ENCODE measurements at regions not wholly inside any gene's neighbourhood (a gene's known extent, or its start where the extent isn't known, plus 50 kb on each side); places are given as distances from the start of the nearest gene placed in this dataset.

DNA sequence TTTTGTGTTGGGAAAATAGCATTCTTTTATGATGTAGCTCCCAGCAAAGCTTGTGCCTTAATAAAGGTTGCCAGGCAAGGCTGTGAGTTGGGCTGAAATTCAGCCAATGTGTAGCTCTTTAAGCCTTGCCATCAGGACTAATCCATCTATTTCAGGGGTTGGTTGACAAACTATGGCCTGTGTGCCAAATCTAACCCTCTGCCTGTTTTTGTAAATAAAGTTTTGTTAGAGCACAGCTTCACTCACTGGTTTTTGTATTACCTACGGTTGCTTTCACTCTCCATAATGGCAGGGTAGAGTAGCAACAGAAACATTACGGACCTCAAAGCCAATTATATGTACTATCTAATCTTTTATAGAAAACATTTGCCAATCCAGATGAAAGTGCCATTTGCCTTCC lies 638.1 kb upstream of the POT1 start:
- TF ChIP-seq, protein P1, sequence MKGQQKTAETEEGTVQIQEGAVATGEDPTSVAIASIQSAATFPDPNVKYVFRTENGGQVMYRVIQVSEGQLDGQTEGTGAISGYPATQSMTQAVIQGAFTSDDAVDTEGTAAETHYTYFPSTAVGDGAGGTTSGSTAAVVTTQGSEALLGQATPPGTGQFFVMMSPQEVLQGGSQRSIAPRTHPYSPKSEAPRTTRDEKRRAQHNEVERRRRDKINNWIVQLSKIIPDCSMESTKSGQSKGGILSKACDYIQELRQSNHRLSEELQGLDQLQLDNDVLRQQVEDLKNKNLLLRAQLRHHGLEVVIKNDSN (IDR thresholded peaks at IDR 0.05), result no peak
- TF ChIP-seq, protein P2, sequence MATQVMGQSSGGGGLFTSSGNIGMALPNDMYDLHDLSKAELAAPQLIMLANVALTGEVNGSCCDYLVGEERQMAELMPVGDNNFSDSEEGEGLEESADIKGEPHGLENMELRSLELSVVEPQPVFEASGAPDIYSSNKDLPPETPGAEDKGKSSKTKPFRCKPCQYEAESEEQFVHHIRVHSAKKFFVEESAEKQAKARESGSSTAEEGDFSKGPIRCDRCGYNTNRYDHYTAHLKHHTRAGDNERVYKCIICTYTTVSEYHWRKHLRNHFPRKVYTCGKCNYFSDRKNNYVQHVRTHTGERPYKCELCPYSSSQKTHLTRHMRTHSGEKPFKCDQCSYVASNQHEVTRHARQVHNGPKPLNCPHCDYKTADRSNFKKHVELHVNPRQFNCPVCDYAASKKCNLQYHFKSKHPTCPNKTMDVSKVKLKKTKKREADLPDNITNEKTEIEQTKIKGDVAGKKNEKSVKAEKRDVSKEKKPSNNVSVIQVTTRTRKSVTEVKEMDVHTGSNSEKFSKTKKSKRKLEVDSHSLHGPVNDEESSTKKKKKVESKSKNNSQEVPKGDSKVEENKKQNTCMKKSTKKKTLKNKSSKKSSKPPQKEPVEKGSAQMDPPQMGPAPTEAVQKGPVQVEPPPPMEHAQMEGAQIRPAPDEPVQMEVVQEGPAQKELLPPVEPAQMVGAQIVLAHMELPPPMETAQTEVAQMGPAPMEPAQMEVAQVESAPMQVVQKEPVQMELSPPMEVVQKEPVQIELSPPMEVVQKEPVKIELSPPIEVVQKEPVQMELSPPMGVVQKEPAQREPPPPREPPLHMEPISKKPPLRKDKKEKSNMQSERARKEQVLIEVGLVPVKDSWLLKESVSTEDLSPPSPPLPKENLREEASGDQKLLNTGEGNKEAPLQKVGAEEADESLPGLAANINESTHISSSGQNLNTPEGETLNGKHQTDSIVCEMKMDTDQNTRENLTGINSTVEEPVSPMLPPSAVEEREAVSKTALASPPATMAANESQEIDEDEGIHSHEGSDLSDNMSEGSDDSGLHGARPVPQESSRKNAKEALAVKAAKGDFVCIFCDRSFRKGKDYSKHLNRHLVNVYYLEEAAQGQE (IDR thresholded peaks at IDR 0.05; ENCODE audit: low read depth), result no peak
- TF ChIP-seq EGR1 (IDR thresholded peaks at IDR 0.05) (no peak), YY1 (IDR thresholded peaks at IDR 0.05; ENCODE audit: low read depth) (no peak), TEAD4 (IDR thresholded peaks at IDR 0.05) (no peak), RAD21 (IDR thresholded peaks at IDR 0.05; ENCODE audit: low read depth) (no peak), TCF12 (IDR thresholded peaks at IDR 0.05; ENCODE audit: low read depth) (no peak), CEBPB (IDR thresholded peaks at IDR 0.05) (no peak), ZBTB7A (IDR thresholded peaks at IDR 0.05; ENCODE audit: low read depth) (no peak), TAF1 (IDR thresholded peaks at IDR 0.05; ENCODE audit: low read depth) (no peak), NFIC (IDR thresholded peaks at IDR 0.05) (no peak)
- TF ChIP-seq, protein P3, sequence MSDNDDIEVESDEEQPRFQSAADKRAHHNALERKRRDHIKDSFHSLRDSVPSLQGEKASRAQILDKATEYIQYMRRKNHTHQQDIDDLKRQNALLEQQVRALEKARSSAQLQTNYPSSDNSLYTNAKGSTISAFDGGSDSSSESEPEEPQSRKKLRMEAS (IDR thresholded peaks at IDR 0.05), result no peak

DNA sequence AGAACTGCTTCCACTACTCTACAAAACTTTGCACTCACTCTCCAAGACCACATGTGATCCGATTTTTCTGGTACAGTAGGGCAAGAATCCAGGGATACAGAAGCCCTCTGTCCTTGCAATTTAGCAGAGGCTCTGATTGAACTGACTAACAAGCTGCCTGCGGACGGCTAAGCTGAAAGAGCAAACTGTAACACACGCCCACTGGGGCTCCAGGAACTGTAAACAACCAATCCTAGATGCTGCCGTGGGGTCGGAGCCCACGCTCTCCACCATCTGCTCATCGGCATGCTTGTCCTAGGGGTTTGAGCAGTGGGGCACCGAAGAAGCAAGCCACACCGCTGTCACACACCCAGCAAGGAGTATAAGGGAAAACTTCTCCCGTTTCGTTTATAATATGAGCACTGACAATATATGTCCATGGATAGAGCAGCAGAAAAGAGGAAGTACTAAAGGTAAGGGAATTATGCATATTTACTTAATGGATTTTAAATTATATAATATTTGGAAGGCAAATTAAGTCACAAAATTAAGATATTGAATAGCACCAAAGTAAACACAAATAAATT lies 634.4 kb upstream of the POT1 start:
- TF ChIP-seq, protein P2 (IDR thresholded peaks at IDR 0.05; ENCODE audit: low read depth), result no peak
- no peak for TF ChIP-seq CREB1 (IDR thresholded peaks at IDR 0.05; ENCODE audit: low read depth)

DNA sequence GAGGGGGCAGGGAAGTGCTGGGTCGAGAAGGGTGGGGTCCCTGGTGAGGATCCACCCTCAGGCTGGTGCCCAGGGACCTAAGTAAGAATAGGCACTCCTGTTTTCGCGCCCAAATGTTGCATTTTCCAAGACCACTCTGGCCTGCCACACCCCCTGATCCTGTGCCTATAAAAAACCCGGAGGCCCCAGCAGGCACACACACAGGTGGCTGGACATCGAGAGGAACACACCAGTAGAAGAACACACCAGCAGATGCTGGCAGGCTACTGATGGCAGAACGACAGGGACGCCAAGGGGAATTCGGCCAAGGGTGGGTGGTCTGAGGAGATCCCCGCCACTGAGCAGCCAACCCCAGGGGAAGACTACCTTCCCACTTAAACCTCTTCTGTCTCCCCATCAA lies 633.9 kb upstream of the POT1 start:
- TF ChIP-seq NFIC (IDR thresholded peaks at IDR 0.05) (no peak), CREB1 (IDR thresholded peaks at IDR 0.05; ENCODE audit: low read depth) (no peak), RAD21 (IDR thresholded peaks at IDR 0.05; ENCODE audit: low read depth) (no peak), CEBPB (IDR thresholded peaks at IDR 0.05) (no peak), FOXM1 (IDR thresholded peaks at IDR 0.05; ENCODE audit: borderline replicate concordance, low read depth) (no peak), TAF1 (IDR thresholded peaks at IDR 0.05; ENCODE audit: low read depth) (no peak), EP300 (IDR thresholded peaks at IDR 0.05; ENCODE audit: borderline replicate concordance) (no peak), ZBTB7A (IDR thresholded peaks at IDR 0.05; ENCODE audit: low read depth) (no peak), TEAD4 (IDR thresholded peaks at IDR 0.05) (no peak), YY1 (IDR thresholded peaks at IDR 0.05; ENCODE audit: low read depth) (no peak), EGR1 (IDR thresholded peaks at IDR 0.05) (no peak), TCF12 (IDR thresholded peaks at IDR 0.05; ENCODE audit: low read depth) (no peak)
- TF ChIP-seq, protein P3 (IDR thresholded peaks at IDR 0.05), result no peak
- TF ChIP-seq, protein P2 (IDR thresholded peaks at IDR 0.05; ENCODE audit: low read depth), result no peak
- TF ChIP-seq, protein P1 (IDR thresholded peaks at IDR 0.05), result no peak

DNA sequence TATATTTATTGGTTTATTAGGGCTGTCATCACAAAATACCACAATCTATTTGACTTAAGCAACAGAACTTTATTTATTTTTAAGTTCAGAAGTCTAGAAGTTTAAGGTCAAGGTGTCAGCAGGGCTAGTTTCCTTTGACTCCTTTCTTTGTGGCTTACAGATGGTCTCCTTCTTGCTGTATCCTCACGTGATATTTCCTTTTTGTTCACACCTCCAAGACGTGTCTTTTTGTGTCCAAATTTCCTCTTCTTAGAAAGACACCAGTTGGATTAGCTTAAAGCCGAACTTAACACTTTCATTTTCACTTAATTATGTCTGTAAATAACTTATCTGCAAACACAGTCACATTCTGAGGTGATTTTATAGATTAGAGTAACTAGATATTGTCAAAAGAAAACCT lies 631.4 kb upstream of the POT1 start:
- no peak for TF ChIP-seq TCF12 (IDR thresholded peaks at IDR 0.05; ENCODE audit: low read depth)
- TF ChIP-seq, protein P2 (IDR thresholded peaks at IDR 0.05; ENCODE audit: low read depth), result no peak
- TF ChIP-seq EP300 (IDR thresholded peaks at IDR 0.05; ENCODE audit: borderline replicate concordance), result no peak
- TF ChIP-seq CEBPB (IDR thresholded peaks at IDR 0.05), result no peak
- TF ChIP-seq TEAD4 (IDR thresholded peaks at IDR 0.05), result no peak
- TF ChIP-seq YY1 (IDR thresholded peaks at IDR 0.05; ENCODE audit: low read depth), result no peak
- TF ChIP-seq, protein P3 (IDR thresholded peaks at IDR 0.05), result no peak
- no peak for TF ChIP-seq ZBTB7A (IDR thresholded peaks at IDR 0.05; ENCODE audit: low read depth)
- TF ChIP-seq NFIC (IDR thresholded peaks at IDR 0.05), result no peak
- no peak for TF ChIP-seq TAF1 (IDR thresholded peaks at IDR 0.05; ENCODE audit: low read depth)
- TF ChIP-seq EGR1 (IDR thresholded peaks at IDR 0.05), result no peak
- no peak for TF ChIP-seq RAD21 (IDR thresholded peaks at IDR 0.05; ENCODE audit: low read depth)
- TF ChIP-seq, protein P1 (IDR thresholded peaks at IDR 0.05), result no peak

Data from Ishikawa (cell line).